ENCODE measurements at regions not wholly inside any gene's neighbourhood (a gene's known extent, or its start where the extent isn't known, plus 50 kb on each side); places are given as distances from the start of the nearest gene placed in this dataset.

DNA sequence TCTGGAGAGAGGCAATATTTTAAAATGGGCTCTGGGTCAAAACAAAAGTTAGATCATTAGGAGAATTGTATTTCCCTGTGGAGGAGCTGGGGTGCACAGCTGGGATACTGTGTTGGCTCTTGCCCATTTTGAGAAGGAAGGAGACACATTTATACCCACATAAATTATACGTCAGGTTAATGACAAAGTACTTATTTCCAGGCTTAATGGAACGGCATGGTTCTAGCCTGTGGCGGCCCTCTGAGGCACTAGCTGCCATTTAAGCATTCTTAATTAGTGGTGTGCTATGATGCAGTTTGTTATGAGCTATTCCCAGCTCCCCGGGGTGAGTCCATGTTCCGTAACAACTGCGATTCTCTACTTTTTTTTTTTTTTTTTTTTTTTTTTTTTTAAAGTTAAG is 193.5 kb downstream of the SEC23IP start:
- TF ChIP-seq, protein P1, sequence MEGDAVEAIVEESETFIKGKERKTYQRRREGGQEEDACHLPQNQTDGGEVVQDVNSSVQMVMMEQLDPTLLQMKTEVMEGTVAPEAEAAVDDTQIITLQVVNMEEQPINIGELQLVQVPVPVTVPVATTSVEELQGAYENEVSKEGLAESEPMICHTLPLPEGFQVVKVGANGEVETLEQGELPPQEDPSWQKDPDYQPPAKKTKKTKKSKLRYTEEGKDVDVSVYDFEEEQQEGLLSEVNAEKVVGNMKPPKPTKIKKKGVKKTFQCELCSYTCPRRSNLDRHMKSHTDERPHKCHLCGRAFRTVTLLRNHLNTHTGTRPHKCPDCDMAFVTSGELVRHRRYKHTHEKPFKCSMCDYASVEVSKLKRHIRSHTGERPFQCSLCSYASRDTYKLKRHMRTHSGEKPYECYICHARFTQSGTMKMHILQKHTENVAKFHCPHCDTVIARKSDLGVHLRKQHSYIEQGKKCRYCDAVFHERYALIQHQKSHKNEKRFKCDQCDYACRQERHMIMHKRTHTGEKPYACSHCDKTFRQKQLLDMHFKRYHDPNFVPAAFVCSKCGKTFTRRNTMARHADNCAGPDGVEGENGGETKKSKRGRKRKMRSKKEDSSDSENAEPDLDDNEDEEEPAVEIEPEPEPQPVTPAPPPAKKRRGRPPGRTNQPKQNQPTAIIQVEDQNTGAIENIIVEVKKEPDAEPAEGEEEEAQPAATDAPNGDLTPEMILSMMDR (IDR thresholded peaks at IDR 0.05): no peak
- no peak for TF ChIP-seq POLR2AphosphoS5 (IDR thresholded peaks at IDR 0.05; ENCODE audit: low read depth, low read length)
- TF ChIP-seq, protein P2, sequence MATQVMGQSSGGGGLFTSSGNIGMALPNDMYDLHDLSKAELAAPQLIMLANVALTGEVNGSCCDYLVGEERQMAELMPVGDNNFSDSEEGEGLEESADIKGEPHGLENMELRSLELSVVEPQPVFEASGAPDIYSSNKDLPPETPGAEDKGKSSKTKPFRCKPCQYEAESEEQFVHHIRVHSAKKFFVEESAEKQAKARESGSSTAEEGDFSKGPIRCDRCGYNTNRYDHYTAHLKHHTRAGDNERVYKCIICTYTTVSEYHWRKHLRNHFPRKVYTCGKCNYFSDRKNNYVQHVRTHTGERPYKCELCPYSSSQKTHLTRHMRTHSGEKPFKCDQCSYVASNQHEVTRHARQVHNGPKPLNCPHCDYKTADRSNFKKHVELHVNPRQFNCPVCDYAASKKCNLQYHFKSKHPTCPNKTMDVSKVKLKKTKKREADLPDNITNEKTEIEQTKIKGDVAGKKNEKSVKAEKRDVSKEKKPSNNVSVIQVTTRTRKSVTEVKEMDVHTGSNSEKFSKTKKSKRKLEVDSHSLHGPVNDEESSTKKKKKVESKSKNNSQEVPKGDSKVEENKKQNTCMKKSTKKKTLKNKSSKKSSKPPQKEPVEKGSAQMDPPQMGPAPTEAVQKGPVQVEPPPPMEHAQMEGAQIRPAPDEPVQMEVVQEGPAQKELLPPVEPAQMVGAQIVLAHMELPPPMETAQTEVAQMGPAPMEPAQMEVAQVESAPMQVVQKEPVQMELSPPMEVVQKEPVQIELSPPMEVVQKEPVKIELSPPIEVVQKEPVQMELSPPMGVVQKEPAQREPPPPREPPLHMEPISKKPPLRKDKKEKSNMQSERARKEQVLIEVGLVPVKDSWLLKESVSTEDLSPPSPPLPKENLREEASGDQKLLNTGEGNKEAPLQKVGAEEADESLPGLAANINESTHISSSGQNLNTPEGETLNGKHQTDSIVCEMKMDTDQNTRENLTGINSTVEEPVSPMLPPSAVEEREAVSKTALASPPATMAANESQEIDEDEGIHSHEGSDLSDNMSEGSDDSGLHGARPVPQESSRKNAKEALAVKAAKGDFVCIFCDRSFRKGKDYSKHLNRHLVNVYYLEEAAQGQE (IDR thresholded peaks at IDR 0.05; ENCODE audit: insufficient read depth in 1 of 2, low read depth in 2 of 2, low read length in 1 of 2): no peak
